ENCODE measurements at regions not wholly inside any gene's neighbourhood (a gene's known extent, or its start where the extent isn't known, plus 50 kb on each side); places are given as distances from the start of the nearest gene placed in this dataset.
"Not testable (repeated sequence)": the region's sequence is repeated elsewhere in the genome, so short reads cannot be mapped to it uniquely, and the experiment has no call there.

- H3K27ac Mint-ChIP-seq (ENCODE audit: unreplicated experiment) = no peak overlapping the region
- H3K27me3 Mint-ChIP-seq (ENCODE audit: low read depth) = no peaks in the 10 kb centered on the region
- H3K4me1 Mint-ChIP-seq (ENCODE audit: low read depth) = no peaks in the 10 kb centered on the region
- TF ChIP-seq CTCF (IDR thresholded peaks at IDR 0.05) = no peak
- H3K4me3 Mint-ChIP-seq (ENCODE audit: unreplicated experiment) = no peak overlapping the region
- peaks cover 9% of the 10 kb centered on the region for H3K9me3 Mint-ChIP-seq (ENCODE audit: low read depth)
- DNase-seq (ENCODE audit: low spot score) = no peak
- peaks cover 6% of the 10 kb centered on the region for H3K36me3 Mint-ChIP-seq (ENCODE audit: low read depth)
Observed at GRCh38 chr3:78086150-78086549, 1046.3 kb downstream of the ROBO2 start.

GRCh38 chr3:78087134-78087533 is 1047.2 kb downstream of the ROBO2 start:
- no peak overlapping the region for H3K27ac Mint-ChIP-seq (ENCODE audit: unreplicated experiment)
- no peak overlapping the region for H3K4me3 Mint-ChIP-seq (ENCODE audit: unreplicated experiment)
- H3K27me3 Mint-ChIP-seq (ENCODE audit: low read depth) = no peaks in the 10 kb centered on the region
- peaks cover 9% of the 10 kb centered on the region for H3K9me3 Mint-ChIP-seq (ENCODE audit: low read depth)
- DNase-seq (ENCODE audit: low spot score) = no peak
- TF ChIP-seq CTCF (IDR thresholded peaks at IDR 0.05) = no peak
- H3K4me1 Mint-ChIP-seq (ENCODE audit: low read depth) = peaks cover 3% of the 10 kb centered on the region
- H3K36me3 Mint-ChIP-seq (ENCODE audit: low read depth) = peaks cover 6% of the 10 kb centered on the region

- Mint-ChIP-seq H3K9me3 (ENCODE audit: low read depth) (peaks cover 5% of the 10 kb centered on the region), H3K36me3 (ENCODE audit: low read depth) (peaks cover 4% of the 10 kb centered on the region), H3K4me3 (ENCODE audit: unreplicated experiment) (no peak overlapping the region)
Observed at GRCh38 chr3:78088006-78088405, 1048.1 kb downstream of the ROBO2 start.

GRCh38 chr3:78090382-78090781 is 1050.5 kb downstream of the ROBO2 start:
- peaks cover 3% of the 10 kb centered on the region for H3K36me3 Mint-ChIP-seq (ENCODE audit: low read depth)
- DNase-seq (ENCODE audit: low spot score) = no peak
- TF ChIP-seq CTCF (IDR thresholded peaks at IDR 0.05) = no peak
- no peak overlapping the region for H3K27ac Mint-ChIP-seq (ENCODE audit: unreplicated experiment)
- peaks cover 3% of the 10 kb centered on the region for H3K4me1 Mint-ChIP-seq (ENCODE audit: low read depth)
- no peaks in the 10 kb centered on the region for H3K27me3 Mint-ChIP-seq (ENCODE audit: low read depth)
- H3K4me3 Mint-ChIP-seq (ENCODE audit: unreplicated experiment) = no peak overlapping the region
- peaks cover 3% of the 10 kb centered on the region for H3K9me3 Mint-ChIP-seq (ENCODE audit: low read depth)

More at GRCh38 chr3:78088006-78088405, 1048.1 kb downstream of the ROBO2 start:
- no peak overlapping the region for H3K27ac Mint-ChIP-seq (ENCODE audit: unreplicated experiment)
- TF ChIP-seq CTCF (IDR thresholded peaks at IDR 0.05) = no peak
- peaks cover 3% of the 10 kb centered on the region for H3K4me1 Mint-ChIP-seq (ENCODE audit: low read depth)
- H3K27me3 Mint-ChIP-seq (ENCODE audit: low read depth) = no peaks in the 10 kb centered on the region
- no peak for DNase-seq (ENCODE audit: low spot score)

GRCh38 chr3:78091478-78092119 is 1051.7 kb downstream of the ROBO2 start:
- no peak overlapping the region for H3K27ac Mint-ChIP-seq (ENCODE audit: unreplicated experiment)
- no peak for DNase-seq (ENCODE audit: low spot score)
- H3K36me3 Mint-ChIP-seq (ENCODE audit: low read depth) = no peaks in the 10 kb centered on the region
- peaks cover 3% of the 10 kb centered on the region for H3K4me1 Mint-ChIP-seq (ENCODE audit: low read depth)
- H3K9me3 Mint-ChIP-seq (ENCODE audit: low read depth) = no peaks in the 10 kb centered on the region
- TF ChIP-seq CTCF (IDR thresholded peaks at IDR 0.05) = no peak
- no peak overlapping the region for H3K4me3 Mint-ChIP-seq (ENCODE audit: unreplicated experiment)
- no peaks in the 10 kb centered on the region for H3K27me3 Mint-ChIP-seq (ENCODE audit: low read depth)

GRCh38 chr3:78092574-78092973 is 1052.7 kb downstream of the ROBO2 start:
- H3K4me1 Mint-ChIP-seq (ENCODE audit: low read depth) = not testable (repeated sequence)

More at GRCh38 chr3:78092574-78092973, 1052.7 kb downstream of the ROBO2 start:
- H3K36me3 Mint-ChIP-seq (ENCODE audit: low read depth); DNase-seq (ENCODE audit: low spot score); H3K27ac Mint-ChIP-seq (ENCODE audit: unreplicated experiment); H3K9me3 Mint-ChIP-seq (ENCODE audit: low read depth); H3K27me3 Mint-ChIP-seq (ENCODE audit: low read depth); H3K4me3 Mint-ChIP-seq (ENCODE audit: unreplicated experiment): not testable (repeated sequence)
